ENCODE measurements at regions not wholly inside any gene's neighbourhood (a gene's known extent, or its start where the extent isn't known, plus 50 kb on each side); places are given as distances from the start of the nearest gene placed in this dataset.

- no peak for TF ChIP-seq EZH2phosphoT487 (IDR thresholded peaks at IDR 0.05)
- TF ChIP-seq, protein P1, sequence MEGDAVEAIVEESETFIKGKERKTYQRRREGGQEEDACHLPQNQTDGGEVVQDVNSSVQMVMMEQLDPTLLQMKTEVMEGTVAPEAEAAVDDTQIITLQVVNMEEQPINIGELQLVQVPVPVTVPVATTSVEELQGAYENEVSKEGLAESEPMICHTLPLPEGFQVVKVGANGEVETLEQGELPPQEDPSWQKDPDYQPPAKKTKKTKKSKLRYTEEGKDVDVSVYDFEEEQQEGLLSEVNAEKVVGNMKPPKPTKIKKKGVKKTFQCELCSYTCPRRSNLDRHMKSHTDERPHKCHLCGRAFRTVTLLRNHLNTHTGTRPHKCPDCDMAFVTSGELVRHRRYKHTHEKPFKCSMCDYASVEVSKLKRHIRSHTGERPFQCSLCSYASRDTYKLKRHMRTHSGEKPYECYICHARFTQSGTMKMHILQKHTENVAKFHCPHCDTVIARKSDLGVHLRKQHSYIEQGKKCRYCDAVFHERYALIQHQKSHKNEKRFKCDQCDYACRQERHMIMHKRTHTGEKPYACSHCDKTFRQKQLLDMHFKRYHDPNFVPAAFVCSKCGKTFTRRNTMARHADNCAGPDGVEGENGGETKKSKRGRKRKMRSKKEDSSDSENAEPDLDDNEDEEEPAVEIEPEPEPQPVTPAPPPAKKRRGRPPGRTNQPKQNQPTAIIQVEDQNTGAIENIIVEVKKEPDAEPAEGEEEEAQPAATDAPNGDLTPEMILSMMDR (IDR thresholded peaks at IDR 0.05), result no peak
- TF ChIP-seq EZH2 (IDR thresholded peaks at IDR 0.05), result no peak
Measured at GRCh38 chr11:115636753-115637527, 132.7 kb upstream of the CADM1 start.
